Activated T-helper 9 cell treated with anti-CD3 and anti-CD28 coated beads, Interleukin-2, amount 50 U/mL, for 16 hours (primary cell): ENCODE measurements at regions not wholly inside any gene's neighbourhood (a gene's known extent, or its start where the extent isn't known, plus 50 kb on each side); places are given as distances from the start of the nearest gene placed in this dataset.

Source experiments
- DNase-seq: peaks from one replicate; pipeline ENCODE4 v3.0.0-alpha.2; 2020; ENCODE audit warnings: low read depth

- no peak for DNase-seq
Observed at GRCh38 chr14:96617635-96618034, 115.5 kb downstream of the PAPOLA start.

- no peak for DNase-seq
Observed at GRCh38 chr14:96622926-96623325, 120.7 kb downstream of the PAPOLA start.

- DNase-seq = no peak
Observed at GRCh38 chr14:96623676-96624484, 121.7 kb downstream of the PAPOLA start.

GRCh38 chr14:96624661-96625425 lies 122.7 kb downstream of the PAPOLA start:
- no peak for DNase-seq

- DNase-seq = no peak
Observed at GRCh38 chr14:96625426-96625985, 123.3 kb downstream of the PAPOLA start.

- DNase-seq = no peak
Observed at GRCh38 chr14:96626121-96626768, 124.1 kb downstream of the PAPOLA start.

GRCh38 chr14:96626916-96627315 lies 124.7 kb downstream of the PAPOLA start:
- DNase-seq = no peak

- DNase-seq = no peak
Observed at GRCh38 chr14:96627386-96627785, 125.2 kb downstream of the PAPOLA start.

GRCh38 chr14:96627811-96628775 lies 125.9 kb downstream of the PAPOLA start:
- no peak for DNase-seq

GRCh38 chr14:96629082-96629481 lies 126.9 kb downstream of the PAPOLA start:
- no peak for DNase-seq

GRCh38 chr14:96629558-96630222 lies 127.5 kb downstream of the PAPOLA start:
- no peak for DNase-seq

- no peak for DNase-seq
Observed at GRCh38 chr14:96630281-96630680, 128.1 kb downstream of the PAPOLA start.

GRCh38 chr14:96631030-96631429 lies 128.8 kb downstream of the PAPOLA start:
- no peak for DNase-seq

GRCh38 chr14:96631621-96632362 lies 129.6 kb downstream of the PAPOLA start:
- DNase-seq = no peak

- no peak for DNase-seq
Observed at GRCh38 chr14:96632363-96632758, 130.2 kb downstream of the PAPOLA start.

- no peak for DNase-seq
Observed at GRCh38 chr14:96633096-96633495, 130.9 kb downstream of the PAPOLA start.

GRCh38 chr14:96634481-96634880 lies 132.3 kb downstream of the PAPOLA start:
- no peak for DNase-seq

GRCh38 chr14:96634896-96635295 lies 132.7 kb downstream of the PAPOLA start:
- no peak for DNase-seq

- DNase-seq = no peak
Observed at GRCh38 chr14:96635850-96636249, 133.7 kb downstream of the PAPOLA start.

- DNase-seq = no peak
Observed at GRCh38 chr14:96637521-96637920, 135.3 kb downstream of the PAPOLA start.
